H1 (cell line): ENCODE measurements at regions not wholly inside any gene's neighbourhood (a gene's known extent, or its start where the extent isn't known, plus 50 kb on each side); places are given as distances from the start of the nearest gene placed in this dataset.

Experiments
- CTCF ChIA-PET: fragments of 300-600 bp; sonication (Branson Sonifier 250); formaldehyde crosslinking; loops from one replicate; lab custom pipeline; 2021; ENCODE audit not compliant: partially characterized antibody; lab: Charles Lee
- POLR2A ChIA-PET: fragments of 300-600 bp; sonication (Branson Sonifier 250); formaldehyde crosslinking; loops from one replicate; lab custom pipeline; 2021; ENCODE audit warnings: inconsistent platforms; ENCODE audit not compliant: partially characterized antibody; lab: Charles Lee
- DNase-seq, 2 experiments: peaks; one replicate each; pipeline versions ENCODE4 v3.0.0 to v3.0.0-alpha.2; 2010 to 2022; ENCODE audit warnings: low spot score in 2 of 2, low read depth in 1 of 2, mixed read lengths in 1 of 2
- FAIRE-seq: peaks from 2 replicates; lab custom pipeline; 2011; peaks lifted over from hg19 to GRCh38; lab: Jason Lieb, UNC
- H2AFZ ChIP-seq: 2 replicates; pipeline ENCODE4 v1.8.1; 2012; ENCODE audit warnings: low read length, inconsistent platforms
- H2AK5ac ChIP-seq: 2 replicates; pipeline ENCODE4 v1.6.1; 2013; ENCODE audit warnings: low read depth, low read length
- H2BK120ac ChIP-seq: replicated peaks from 2 replicates; pipeline ENCODE3; 2013; ENCODE audit warnings: low read depth, low read length, inconsistent platforms
- H2BK12ac ChIP-seq: 2 replicates; pipeline ENCODE4 v1.6.1; 2013; ENCODE audit warnings: low read depth, low read length
- H2BK15ac ChIP-seq: 2 replicates; pipeline ENCODE4 v1.6.1; 2013; ENCODE audit warnings: low read length
- H2BK20ac ChIP-seq: 2 replicates; pipeline ENCODE4 v1.6.1; 2013; ENCODE audit warnings: low read length
- H2BK5ac ChIP-seq: 2 replicates; pipeline ENCODE4 v1.6.1; 2013; ENCODE audit warnings: low read depth, low read length
- H3K14ac ChIP-seq: 2 replicates; pipeline ENCODE4 v1.6.1; 2013; ENCODE audit warnings: inconsistent platforms; ENCODE audit not compliant: insufficient read length
- H3K18ac ChIP-seq: 2 replicates; pipeline ENCODE4 v1.6.1; 2013; ENCODE audit warnings: low read length; ENCODE audit errors: extremely low read depth
- H3K23ac ChIP-seq: 2 replicates; pipeline ENCODE4 v1.6.1; 2013; ENCODE audit warnings: inconsistent platforms; ENCODE audit not compliant: insufficient read length
- H3K23me2 ChIP-seq: 2 replicates; pipeline ENCODE4 v1.6.1; 2013; ENCODE audit warnings: low read depth, low read length
- H3K27ac ChIP-seq: 2 replicates; pipeline ENCODE4 v1.6.1; 2011; ENCODE audit warnings: low read depth, low read length, inconsistent platforms
- H3K27me3 ChIP-seq, 4 experiments: replicated peaks in 1 of 4; 1 replicate in 1 of 4; 2 replicates in 3 of 4; pipeline versions ENCODE4 v1.6.1 to v1.8.1; 2011 to 2013; ENCODE audit warnings: low read length in 3 of 4, mild to moderate bottlenecking in 3 of 4, inconsistent platforms in 2 of 4, mixed read lengths in 2 of 4, moderate library complexity in 1 of 4; ENCODE audit not compliant: control insufficient read depth in 3 of 4, insufficient read depth in 3 of 4; ENCODE audit errors: extremely low read depth in 1 of 4
- H3K36me3 ChIP-seq, 4 experiments: 2 replicates each; pipeline versions ENCODE4 v1.6.1 to v1.8.1; 2011 to 2013; ENCODE audit warnings: mild to moderate bottlenecking in 4 of 4, low read length in 3 of 4, moderate library complexity in 2 of 4, control low read depth in 1 of 4, inconsistent platforms in 1 of 4; ENCODE audit not compliant: insufficient read depth in 4 of 4, control insufficient read depth in 2 of 4
- H3K4ac ChIP-seq: replicated peaks from 2 replicates; pipeline ENCODE3; 2013; ENCODE audit warnings: low read length, low read depth, mixed read lengths, inconsistent platforms; ENCODE audit not compliant: insufficient read length
- H3K4me1 ChIP-seq, 4 experiments: replicated peaks in 1 of 4; 1 replicate in 1 of 4; 2 replicates in 3 of 4; pipeline versions ENCODE4 v1.6.1 to v1.8.1; 2011 to 2013; ENCODE audit warnings: low read length in 3 of 4, inconsistent platforms in 2 of 4, mixed read lengths in 1 of 4; ENCODE audit not compliant: insufficient read depth in 4 of 4, control insufficient read depth in 3 of 4
- H3K4me2 ChIP-seq, 2 experiments: 2 replicates each; pipeline versions ENCODE4 v1.6.1 to v1.8.1; 2011 to 2013; ENCODE audit warnings: low read depth in 2 of 2, low read length in 2 of 2, control low read depth in 1 of 2, inconsistent platforms in 1 of 2, mild to moderate bottlenecking in 1 of 2; ENCODE audit not compliant: insufficient read depth in 1 of 2
- H3K4me3 ChIP-seq, 4 experiments: fragments of 200-600, 300-600 bp in 1 of 4; sonication (generic), shearing (Covaris generic), sonication (Bioruptor Twin) in 1 of 4; 2 replicates each; pipeline versions ENCODE4 v1.5.1 to v1.8.1; 2011 to 2016; ENCODE audit warnings: low read length in 4 of 4, low read depth in 3 of 4, control low read depth in 2 of 4, inconsistent platforms in 2 of 4, mild to moderate bottlenecking in 2 of 4, mixed read lengths in 1 of 4, moderate library complexity in 1 of 4; ENCODE audit not compliant: insufficient read depth in 2 of 4; ENCODE audit errors: extremely low read depth in 1 of 4
- H3K56ac ChIP-seq: replicated peaks from 2 replicates; pipeline ENCODE3; 2013; ENCODE audit warnings: low read depth, mild to moderate bottlenecking, mixed read lengths, low read length, inconsistent platforms; ENCODE audit not compliant: insufficient read length
- H3K79me1 ChIP-seq: 2 replicates; pipeline ENCODE4 v1.6.1; 2013; ENCODE audit warnings: low read depth, low read length, control low read depth
- H3K79me2 ChIP-seq, 2 experiments: 2 replicates each; pipeline versions ENCODE4 v1.6.1 to v1.8.1; 2012 to 2013; ENCODE audit warnings: low read length in 2 of 2, mild to moderate bottlenecking in 2 of 2, inconsistent platforms in 1 of 2; ENCODE audit not compliant: insufficient read depth in 2 of 2, control insufficient read depth in 1 of 2
- H3K9ac ChIP-seq, 4 experiments: replicated peaks in 1 of 4; 1 replicate in 1 of 4; 2 replicates in 3 of 4; pipeline versions ENCODE4 v1.6.1 to v1.8.1; 2011 to 2013; ENCODE audit warnings: low read depth in 3 of 4, low read length in 3 of 4, control low read depth in 2 of 4, mild to moderate bottlenecking in 2 of 4, moderate library complexity in 2 of 4, inconsistent platforms in 1 of 4; ENCODE audit errors: extremely low read depth in 1 of 4
- H3K9me3 ChIP-seq, 2 experiments: 2 replicates each; pipeline versions ENCODE4 v1.6.1 to v1.8.1; 2012 to 2013; ENCODE audit warnings: mild to moderate bottlenecking in 2 of 2, moderate library complexity in 2 of 2, control low read depth in 1 of 2, inconsistent platforms in 1 of 2, low read depth in 1 of 2, low read length in 1 of 2, mixed read lengths in 1 of 2; ENCODE audit not compliant: insufficient read depth in 2 of 2
- H4K20me1 ChIP-seq, 2 experiments: replicated peaks in 1 of 2; 2 replicates each; pipeline versions ENCODE3 to v1.8.1; 2011 to 2013; ENCODE audit warnings: inconsistent platforms in 2 of 2, low read length in 2 of 2, mild to moderate bottlenecking in 1 of 2; ENCODE audit not compliant: insufficient read depth in 2 of 2, control insufficient read depth in 1 of 2
- H4K5ac ChIP-seq: 2 replicates; pipeline ENCODE4 v1.6.1; 2013; ENCODE audit warnings: low read length, low read depth, mixed read lengths, inconsistent platforms; ENCODE audit not compliant: insufficient read length
- H4K8ac ChIP-seq: 2 replicates; pipeline ENCODE4 v1.8.0; 2013; ENCODE audit warnings: mild to moderate bottlenecking, moderate library complexity, low read length, inconsistent platforms; ENCODE audit not compliant: insufficient read depth; ENCODE audit errors: extremely low read depth
- H4K91ac ChIP-seq: replicated peaks from 2 replicates; pipeline ENCODE3; 2013; ENCODE audit warnings: low read length, mixed read lengths, inconsistent platforms; ENCODE audit not compliant: insufficient read length
- BRCA1 ChIP-seq: IDR thresholded peaks from 2 replicates; pipeline ENCODE4 v1.6.1; 2012; ENCODE audit warnings: low read depth, low read length, improper control_type of control experiment
- CBX5 ChIP-seq: fragments of 300-800, 300-1000 bp; sonication (generic); IDR thresholded peaks from 2 replicates; pipeline ENCODE4 v1.7.1; 2016; ENCODE audit warnings: antibody characterized with exemption, low read length, low read depth
- EP300 ChIP-seq, 2 experiments: IDR thresholded peaks; 1 replicate in 1 of 2; 2 replicates in 1 of 2; pipeline ENCODE4 v1.6.1; 2011 to 2012; ENCODE audit warnings: low read depth in 2 of 2, low read length in 2 of 2, mild to moderate bottlenecking in 2 of 2, borderline replicate concordance in 1 of 2, inconsistent platforms in 1 of 2, moderate library complexity in 1 of 2
- EZH2 ChIP-seq: fragments of 200-600 bp; sonication (generic); IDR thresholded peaks from 2 replicates; pipeline ENCODE4 v1.7.1; 2012; ENCODE audit warnings: low read depth, mild to moderate bottlenecking, moderate library complexity, low read length, inconsistent platforms; ENCODE audit not compliant: severe bottlenecking
- FOSL1 ChIP-seq: IDR thresholded peaks from 2 replicates; pipeline ENCODE4 v1.6.1; 2011; ENCODE audit warnings: mild to moderate bottlenecking, low read depth, low read length, moderate library complexity; ENCODE audit not compliant: insufficient read depth
- MAX ChIP-seq: IDR thresholded peaks from 2 replicates; pipeline ENCODE4 v1.6.1; 2012; ENCODE audit warnings: inconsistent platforms
- POLR2AphosphoS5 ChIP-seq: IDR thresholded peaks from 2 replicates; pipeline ENCODE4 v1.6.1; 2011; ENCODE audit warnings: low read depth, low read length
- RXRA ChIP-seq: IDR thresholded peaks from 2 replicates; pipeline ENCODE4 v1.6.1; 2011; ENCODE audit warnings: low read depth, mild to moderate bottlenecking, low read length, moderate library complexity; ENCODE audit not compliant: insufficient read depth
- SIRT6 ChIP-seq: IDR thresholded peaks from one replicate; pipeline ENCODE4 v1.7.1; 2012; ENCODE audit warnings: low read length, inconsistent platforms
- TBP ChIP-seq: IDR thresholded peaks from 2 replicates; pipeline ENCODE4 v1.6.1; 2011; ENCODE audit warnings: low read depth, low read length, improper control_type of control experiment

- TF ChIP-seq FOSL1: no peak
These were observed 163.2 kb upstream of the COL8A1 start (continued) for GRCh38 chr3:99475229-99475628.

GRCh38 chr3:99474776-99475175, 163.6 kb upstream of the COL8A1 start:
- no peak for FAIRE-seq
- no peak for TF ChIP-seq TBP
- no peak for TF ChIP-seq SIRT6
- no peak for TF ChIP-seq CBX5
- TF ChIP-seq POLR2AphosphoS5: no peak
- no peak for TF ChIP-seq MAX
- no peak for TF ChIP-seq EP300 (IDR thresholded peaks at IDR 0.05; ENCODE audit: borderline replicate concordance in 1 of 2, low read depth in 2 of 2, low read length in 2 of 2)
- no peak for TF ChIP-seq BRCA1
- TF ChIP-seq EZH2: no peak
- no peak for TF ChIP-seq RXRA

More at GRCh38 chr3:99474776-99475175, 163.6 kb upstream of the COL8A1 start:
- Histone ChIP-seq H3K4ac (no peak overlapping the region), H3K36me3 (no peaks in the 10 kb centered on the region), H3K9me3 (0 out of 4 replicates have a peak, but pooled peaks cover 0 to 4% of the 10 kb centered on the region in 2 experiments), H2BK20ac (no peak overlapping the region), H2BK12ac (no peak overlapping the region), H3K4me3 (no peak overlapping the region), H3K4me1 (no peaks in the 10 kb centered on the region), H2BK120ac (no peak overlapping the region), H2BK15ac (no peak overlapping the region), H3K27ac (no peak overlapping the region), H3K9ac (no peak overlapping the region), H3K14ac (no peak overlapping the region), H3K4me2 (no peak overlapping the region), H4K91ac (no peak overlapping the region), H3K23me2 (no peaks in the 10 kb centered on the region), H4K20me1 (no peaks in the 10 kb centered on the region), H4K5ac (no peak overlapping the region), H3K79me2 (no peaks in the 10 kb centered on the region), H4K8ac (no peak overlapping the region), H3K18ac (no peak overlapping the region), H2AFZ (0 out of 2 replicates have a peak overlapping the region, but pooled peaks have one; percentile 81), H3K27me3 (no peaks in the 10 kb centered on the region), H3K23ac (no peak overlapping the region), H2BK5ac (no peak overlapping the region), H2AK5ac (no peak overlapping the region), H3K56ac (no peak overlapping the region), H3K79me1 (no peaks in the 10 kb centered on the region)
- no peak for DNase-seq
- POLR2A ChIA-PET: no interaction called here
- CTCF ChIA-PET: no interaction called here
